ENCODE measurements at regions not wholly inside any gene's neighbourhood (a gene's known extent, or its start where the extent isn't known, plus 50 kb on each side); places are given as distances from the start of the nearest gene placed in this dataset.

DNA sequence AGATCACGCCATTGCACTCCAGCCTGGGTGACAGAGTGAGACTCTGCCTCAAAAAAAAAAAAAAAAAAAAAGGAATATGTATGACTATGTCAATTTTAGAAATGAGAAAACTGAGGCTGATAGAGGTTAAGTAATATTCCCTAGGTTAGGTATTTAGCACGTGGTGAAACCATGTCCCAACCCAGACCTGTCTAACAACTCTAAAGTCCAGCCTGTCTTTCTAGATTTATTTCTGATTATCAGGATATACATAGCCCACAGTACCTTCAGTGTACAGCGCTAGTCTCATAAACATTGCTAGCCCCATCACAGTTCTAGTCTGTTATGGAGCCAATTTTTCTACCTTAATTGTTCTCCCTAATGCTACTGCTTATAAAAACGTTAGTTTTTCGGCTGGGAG, 88.4 kb upstream of the RAP2B start:
- TF ChIP-seq JUN (IDR thresholded peaks at IDR 0.05; ENCODE audit: borderline replicate concordance, insufficient read depth, insufficient read length, low read depth) (no peak), EZH2 (IDR thresholded peaks at IDR 0.05; ENCODE audit: borderline replicate concordance, low read depth, low read length, severe bottlenecking) (no peak), POLR2AphosphoS5 (IDR thresholded peaks at IDR 0.05; ENCODE audit: insufficient read depth, low read depth, low read length) (no peak), POLR2A (IDR thresholded peaks at IDR 0.05; ENCODE audit: low read depth, low read length) (no peak)
- TF ChIP-seq, protein P1, sequence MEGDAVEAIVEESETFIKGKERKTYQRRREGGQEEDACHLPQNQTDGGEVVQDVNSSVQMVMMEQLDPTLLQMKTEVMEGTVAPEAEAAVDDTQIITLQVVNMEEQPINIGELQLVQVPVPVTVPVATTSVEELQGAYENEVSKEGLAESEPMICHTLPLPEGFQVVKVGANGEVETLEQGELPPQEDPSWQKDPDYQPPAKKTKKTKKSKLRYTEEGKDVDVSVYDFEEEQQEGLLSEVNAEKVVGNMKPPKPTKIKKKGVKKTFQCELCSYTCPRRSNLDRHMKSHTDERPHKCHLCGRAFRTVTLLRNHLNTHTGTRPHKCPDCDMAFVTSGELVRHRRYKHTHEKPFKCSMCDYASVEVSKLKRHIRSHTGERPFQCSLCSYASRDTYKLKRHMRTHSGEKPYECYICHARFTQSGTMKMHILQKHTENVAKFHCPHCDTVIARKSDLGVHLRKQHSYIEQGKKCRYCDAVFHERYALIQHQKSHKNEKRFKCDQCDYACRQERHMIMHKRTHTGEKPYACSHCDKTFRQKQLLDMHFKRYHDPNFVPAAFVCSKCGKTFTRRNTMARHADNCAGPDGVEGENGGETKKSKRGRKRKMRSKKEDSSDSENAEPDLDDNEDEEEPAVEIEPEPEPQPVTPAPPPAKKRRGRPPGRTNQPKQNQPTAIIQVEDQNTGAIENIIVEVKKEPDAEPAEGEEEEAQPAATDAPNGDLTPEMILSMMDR (IDR thresholded peaks at IDR 0.05; ENCODE audit: extremely low read depth in 1 of 2, insufficient read depth in 1 of 2, low read depth in 1 of 2, low read length in 2 of 2), result no peak
- TF ChIP-seq, protein P2, sequence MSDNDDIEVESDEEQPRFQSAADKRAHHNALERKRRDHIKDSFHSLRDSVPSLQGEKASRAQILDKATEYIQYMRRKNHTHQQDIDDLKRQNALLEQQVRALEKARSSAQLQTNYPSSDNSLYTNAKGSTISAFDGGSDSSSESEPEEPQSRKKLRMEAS (IDR thresholded peaks at IDR 0.05; ENCODE audit: insufficient read depth, insufficient read length), result no peak
